NCI-H2196 treated with DMSO at 0.1 percent for 48 hours (cell line): ENCODE measurements at regions not wholly inside any gene's neighbourhood (a gene's known extent, or its start where the extent isn't known, plus 50 kb on each side); places are given as distances from the start of the nearest gene placed in this dataset.

ENCODE experiments used
- DNase-seq: peaks from one replicate; lab custom pipeline; 2025; ENCODE audit not compliant: unreplicated experiment; lab: John Stamatoyannopoulos, UW

GRCh38 chr2:133717497-133717896 lies 149.2 kb upstream of the NCKAP5 start:
- no peak for DNase-seq

GRCh38 chr2:133718688-133719201 lies 150.5 kb upstream of the NCKAP5 start:
- DNase-seq: no peak

GRCh38 chr2:133720429-133720828 lies 152.2 kb upstream of the NCKAP5 start:
- no peak for DNase-seq

GRCh38 chr2:133721118-133721517 lies 152.9 kb upstream of the NCKAP5 start:
- no peak for DNase-seq

- no peak for DNase-seq
Observed at GRCh38 chr2:133723133-133723532, 154.9 kb upstream of the NCKAP5 start.

GRCh38 chr2:133726973-133727372 lies 158.7 kb upstream of the NCKAP5 start:
- DNase-seq: no peak

- DNase-seq: no peak
Observed at GRCh38 chr2:133732059-133732458, 163.8 kb upstream of the NCKAP5 start.

- DNase-seq: no peak
Observed at GRCh38 chr2:133732982-133733900, 165.0 kb upstream of the NCKAP5 start.

GRCh38 chr2:133733901-133734255 lies 165.6 kb upstream of the NCKAP5 start:
- DNase-seq: no peak

GRCh38 chr2:133734716-133735495 lies 166.6 kb upstream of the NCKAP5 start:
- DNase-seq: no peak

- no peak for DNase-seq
Observed at GRCh38 chr2:133736674-133737073, 168.4 kb upstream of the NCKAP5 start.

GRCh38 chr2:133737242-133737993 lies 169.2 kb upstream of the NCKAP5 start:
- DNase-seq: no peak

- no peak for DNase-seq
Observed at GRCh38 chr2:133739039-133739438, 170.8 kb upstream of the NCKAP5 start.

- DNase-seq: no peak
Observed at GRCh38 chr2:133740500-133740899, 172.2 kb upstream of the NCKAP5 start.

- no peak for DNase-seq
Observed at GRCh38 chr2:133748007-133748700, 179.9 kb upstream of the NCKAP5 start.

GRCh38 chr2:133753665-133754064 lies 185.4 kb upstream of the NCKAP5 start:
- DNase-seq: no peak

- no peak for DNase-seq
Observed at GRCh38 chr2:133755480-133756300, 187.4 kb upstream of the NCKAP5 start.

GRCh38 chr2:133756833-133757232 lies 188.6 kb upstream of the NCKAP5 start:
- no peak for DNase-seq

GRCh38 chr2:133760376-133760775 lies 192.1 kb upstream of the NCKAP5 start:
- DNase-seq: no peak

- no peak for DNase-seq
Observed at GRCh38 chr2:133765658-133766057, 197.4 kb upstream of the NCKAP5 start.
